NCI-H345 treated with DMSO at 0.1 percent for 48 hours (cell line): ENCODE measurements at regions not wholly inside any gene's neighbourhood (a gene's known extent, or its start where the extent isn't known, plus 50 kb on each side); places are given as distances from the start of the nearest gene placed in this dataset.
A peak's percentile ranks its signal among the peaks of the same experiment; 100 is the strongest.
"Not testable (repeated sequence)": the region's sequence is repeated elsewhere in the genome, so short reads cannot be mapped to it uniquely, and the experiment has no call there.

Source experiments
- DNase-seq: peaks from one replicate; lab custom pipeline; 2025; ENCODE audit not compliant: unreplicated experiment; lab: John Stamatoyannopoulos, UW

DNA sequence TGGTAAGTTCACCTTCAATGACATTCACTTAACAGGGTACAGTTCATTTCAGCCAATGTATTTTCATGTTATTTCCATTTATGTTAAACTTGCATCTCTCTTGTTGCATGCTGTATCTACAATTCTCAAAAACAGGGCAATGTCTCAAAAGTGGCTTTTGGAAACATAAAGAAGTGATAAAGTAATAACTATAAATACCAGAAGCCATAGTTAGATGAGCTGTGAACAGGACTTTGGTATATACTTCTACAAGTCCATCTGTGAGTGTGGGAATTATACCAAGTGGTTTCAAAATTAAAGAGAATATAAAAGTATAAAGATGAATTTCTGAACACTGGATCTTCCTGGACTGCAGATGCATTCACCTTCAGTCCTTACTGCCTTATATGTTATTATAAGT lies 585.4 kb upstream of the PBX1 start:
- no peak for DNase-seq

DNA sequence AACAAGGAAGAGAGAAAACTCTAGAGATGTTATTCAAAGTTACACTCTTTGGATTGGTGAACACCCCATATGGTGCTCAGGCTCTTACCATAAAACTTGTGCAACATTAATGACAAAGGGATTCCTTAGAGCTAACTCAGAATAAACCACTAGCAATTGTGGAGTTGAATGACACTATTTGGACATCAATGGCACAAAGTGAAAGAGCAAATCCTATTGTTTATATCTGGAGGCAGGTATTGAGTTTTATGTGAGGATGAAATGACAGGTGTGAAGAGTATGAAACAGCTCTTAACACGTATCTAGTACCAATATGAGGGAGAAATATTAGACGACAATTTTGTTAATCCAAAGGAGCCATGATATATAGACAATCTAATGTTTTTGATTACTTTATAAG lies 584.9 kb upstream of the PBX1 start:
- no peak for DNase-seq

- DNase-seq: peak; percentile 20
These were observed 578.6 kb upstream of the PBX1 start for GRCh38 chr1:163980394-163980793.

GRCh38 chr1:163981500-163982030 lies 577.4 kb upstream of the PBX1 start:
- DNase-seq: peak; percentile 36

DNA sequence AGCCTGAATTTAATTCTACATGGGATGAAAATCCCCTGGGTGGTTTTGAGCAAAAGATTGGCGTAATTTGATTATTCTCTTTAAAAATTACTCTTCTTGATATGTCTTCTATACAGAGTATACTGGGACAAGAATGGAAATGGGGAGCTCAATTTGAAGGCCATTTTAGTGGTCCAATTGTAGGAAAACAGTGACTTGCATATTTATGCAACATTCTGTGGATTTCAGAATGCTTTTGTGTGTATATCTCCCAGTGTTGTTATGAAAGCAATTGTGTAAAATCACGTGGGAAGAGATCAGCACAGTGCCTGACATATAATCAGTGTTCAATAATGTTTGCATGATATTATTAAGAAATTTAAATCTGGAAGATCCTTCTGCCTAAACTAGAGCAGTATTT lies 575.9 kb upstream of the PBX1 start:
- no peak for DNase-seq

- no peak for DNase-seq
These were observed 573.3 kb upstream of the PBX1 start for GRCh38 chr1:163985700-163986099.

DNA sequence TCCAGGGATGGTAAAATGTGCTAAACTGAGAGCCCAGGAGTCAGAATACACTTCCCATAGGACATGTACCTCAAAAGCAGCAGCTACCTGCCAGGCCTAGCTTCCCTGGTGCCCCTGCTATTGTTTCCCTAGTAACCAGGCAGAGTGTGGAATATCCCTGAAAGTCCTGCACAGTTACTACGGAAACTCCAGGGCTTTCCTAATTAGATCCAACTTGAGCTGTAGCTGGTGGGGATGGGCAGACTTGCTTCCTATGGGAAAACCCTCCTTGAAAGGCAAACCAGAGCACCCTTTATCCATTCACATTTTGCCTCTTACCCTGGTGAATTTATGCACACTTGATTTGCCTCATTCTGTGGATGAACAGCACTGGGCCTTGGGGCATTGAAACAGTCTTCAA lies 559.9 kb upstream of the PBX1 start:
- no peak for DNase-seq

GRCh38 chr1:164006186-164006585 lies 552.8 kb upstream of the PBX1 start:
- DNase-seq: not testable (repeated sequence)

- no peak for DNase-seq
These were observed 552.4 kb upstream of the PBX1 start for GRCh38 chr1:164006621-164007020.

DNA sequence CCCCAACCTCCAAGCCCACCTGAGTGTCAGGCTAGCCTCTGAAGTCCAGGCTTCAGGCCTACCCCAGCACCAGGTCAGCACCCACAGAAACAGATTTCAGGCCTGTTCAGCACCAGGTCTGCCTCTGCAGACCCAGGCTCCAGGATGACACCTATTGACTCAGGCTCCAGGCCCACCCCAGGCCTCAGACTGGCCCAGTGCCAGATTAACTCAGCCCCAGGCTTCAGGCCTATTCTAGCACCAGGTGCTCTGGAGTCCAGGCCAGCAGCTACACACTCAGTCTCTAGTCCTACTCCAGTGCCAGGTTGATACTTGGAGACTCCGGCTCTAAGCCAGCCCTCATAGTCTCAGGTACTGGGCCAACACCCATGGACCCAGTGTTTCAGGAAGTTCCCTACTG lies 541.7 kb upstream of the PBX1 start:
- DNase-seq: no peak

GRCh38 chr1:164020391-164020790 lies 538.6 kb upstream of the PBX1 start:
- DNase-seq: no peak

- DNase-seq: no peak
These were observed 537.2 kb upstream of the PBX1 start for GRCh38 chr1:164021813-164022212.

DNA sequence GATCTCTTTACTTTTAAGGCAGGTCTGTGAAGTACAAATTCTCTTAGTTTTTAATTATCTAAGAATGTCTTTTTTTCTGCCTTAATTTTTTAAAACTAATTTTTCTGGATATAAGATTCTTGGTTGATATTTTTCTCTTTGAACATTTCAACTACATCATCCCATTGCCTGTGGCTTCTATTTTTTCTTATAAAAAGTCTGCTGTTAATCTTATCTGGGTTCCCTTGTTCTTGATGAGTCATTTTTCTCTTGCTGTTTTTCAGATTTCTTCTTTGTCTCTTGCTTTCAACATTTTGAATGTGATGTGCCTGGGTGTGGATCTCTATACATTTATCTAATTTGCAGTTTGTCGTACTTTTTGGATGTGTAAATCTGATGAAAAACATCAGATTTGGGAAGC lies 525.2 kb upstream of the PBX1 start:
- no peak for DNase-seq

DNA sequence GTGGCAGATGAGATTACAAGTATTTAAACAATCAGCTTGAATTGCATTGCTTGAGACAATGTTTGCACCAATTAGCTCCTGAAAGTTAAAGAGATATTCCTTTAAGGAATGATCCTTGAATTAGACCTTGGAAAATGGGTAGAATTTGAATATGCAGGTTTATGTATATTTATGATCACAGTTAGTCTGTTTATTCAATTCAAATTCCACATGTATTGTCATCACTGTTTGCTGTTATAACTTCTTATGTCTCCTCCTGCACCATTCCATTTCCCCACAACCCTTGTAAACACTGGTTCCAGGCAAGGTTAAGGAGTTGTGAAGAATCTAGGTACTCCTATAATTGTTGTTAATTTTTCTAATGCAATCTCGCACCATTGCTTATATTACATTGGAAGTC lies 518.2 kb upstream of the PBX1 start:
- no peak for DNase-seq

- DNase-seq: no peak
These were observed 507.2 kb upstream of the PBX1 start for GRCh38 chr1:164051782-164052181.

DNA sequence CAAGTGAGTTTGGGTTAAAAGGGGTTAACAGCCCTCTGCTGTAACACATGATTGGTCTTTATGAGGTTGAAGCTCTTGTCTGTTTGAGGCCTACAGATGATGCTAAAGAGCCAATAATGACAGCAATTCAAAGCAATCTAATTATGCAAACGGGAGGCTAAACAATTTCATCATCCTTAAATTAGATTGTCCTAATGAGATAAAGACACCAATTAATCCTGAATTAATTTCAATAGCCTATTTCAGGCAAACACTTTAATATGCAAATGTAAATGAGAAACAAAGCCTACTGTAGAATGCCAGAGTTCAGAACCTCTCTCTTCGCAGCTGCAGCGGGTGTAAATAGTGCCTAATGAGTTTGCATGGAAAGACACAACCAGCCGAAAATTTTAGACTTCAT lies 504.7 kb upstream of the PBX1 start:
- DNase-seq: no peak

GRCh38 chr1:164058198-164058597 lies 500.8 kb upstream of the PBX1 start:
- DNase-seq: no peak

DNA sequence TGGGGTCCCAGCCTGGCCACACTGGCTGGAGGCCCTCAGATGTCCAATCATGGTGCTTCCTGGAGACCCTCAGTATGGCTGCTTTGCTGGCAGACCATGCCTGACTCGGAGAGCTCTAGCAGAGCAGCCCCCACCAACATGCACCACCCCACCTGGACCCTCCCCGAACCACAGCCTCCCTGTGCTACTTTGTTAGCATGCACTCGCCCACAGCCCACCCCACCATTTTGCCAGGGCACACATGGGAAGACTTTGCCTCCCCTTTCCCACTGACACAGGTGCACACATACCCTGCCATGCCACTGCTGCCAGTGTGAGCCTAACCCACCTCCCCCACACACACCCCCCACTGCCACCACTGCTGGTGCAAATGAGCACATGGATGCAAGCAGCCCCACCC lies 497.5 kb upstream of the PBX1 start:
- DNase-seq: no peak

DNA sequence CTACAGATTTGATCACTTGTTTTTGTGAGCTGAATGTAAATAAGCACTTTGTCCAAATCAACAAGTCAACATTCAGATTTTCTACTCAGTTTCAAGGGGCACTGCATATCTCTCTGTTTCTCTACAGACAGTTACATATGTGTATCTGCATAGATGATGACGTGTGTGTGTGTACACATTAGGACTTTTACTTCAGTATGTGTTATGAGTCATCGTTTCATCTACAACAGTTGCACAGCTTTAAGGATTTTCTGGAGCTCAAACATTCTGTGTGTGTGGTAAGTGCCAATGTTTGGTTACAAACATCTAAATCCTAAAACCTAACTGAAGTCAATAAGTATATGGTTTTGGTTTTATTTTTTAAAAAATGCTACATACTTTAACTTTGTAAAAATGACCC lies 494.5 kb upstream of the PBX1 start:
- no peak for DNase-seq

- DNase-seq: no peak
These were observed 487.7 kb upstream of the PBX1 start for GRCh38 chr1:164071288-164071687.

DNA sequence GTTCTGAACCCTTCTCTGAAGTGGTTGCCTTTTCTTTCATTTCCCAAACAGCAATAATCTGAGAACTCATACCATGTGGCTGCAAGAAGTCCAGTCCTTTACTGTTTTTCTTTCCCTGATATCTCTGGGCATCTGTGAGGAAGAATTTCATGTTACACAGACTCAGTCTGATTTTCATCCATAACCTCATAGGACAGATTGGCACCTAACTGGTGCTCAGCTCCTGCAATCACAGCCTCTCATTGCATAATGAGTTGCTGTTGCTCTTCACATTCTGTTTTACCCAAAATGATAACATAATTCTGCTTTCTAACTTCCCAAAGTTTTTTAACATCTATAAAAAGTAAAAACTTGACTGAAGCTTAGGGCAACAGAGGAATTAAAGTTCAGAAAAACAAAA lies 472.2 kb upstream of the PBX1 start:
- no peak for DNase-seq

DNA sequence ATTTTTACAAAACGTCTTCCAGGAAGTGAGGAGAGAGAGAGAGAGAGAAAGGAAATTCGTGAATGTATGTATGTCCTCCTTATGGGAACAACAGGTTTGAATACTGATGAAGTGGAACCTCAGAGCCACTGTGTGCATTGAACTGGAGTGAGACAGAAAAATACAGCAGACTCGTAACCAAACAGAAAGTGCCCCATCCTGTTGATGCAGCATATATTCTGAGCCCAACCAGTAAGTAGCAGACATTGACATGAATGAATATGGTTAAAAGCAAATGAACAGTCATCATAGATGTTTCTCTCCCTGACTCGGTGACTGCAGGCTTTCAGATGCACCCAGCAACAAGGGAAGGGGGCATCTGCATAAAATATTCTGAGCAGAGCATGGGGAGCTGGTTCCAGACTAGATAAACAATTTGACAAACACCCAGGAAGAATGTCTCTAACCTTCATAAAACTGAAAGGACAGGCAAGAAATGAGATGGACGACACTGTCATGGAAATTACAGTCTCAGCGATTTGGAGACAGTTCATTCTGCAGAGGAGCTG lies 471.0 kb upstream of the PBX1 start:
- DNase-seq: no peak

- no peak for DNase-seq
These were observed 466.2 kb upstream of the PBX1 start for GRCh38 chr1:164092603-164093353.
